Testis (tissue), 2 donors: ENCODE measurements at regions not wholly inside any gene's neighbourhood (a gene's known extent, or its start where the extent isn't known, plus 50 kb on each side); places are given as distances from the start of the nearest gene placed in this dataset.

Experiments
- POLR2A ChIP-seq: fragments of 450-650 bp; IDR thresholded peaks from one replicate; pipeline ENCODE4 v1.6.1; 2017; ENCODE audit warnings: antibody characterized with exemption, mild to moderate bottlenecking, moderate library complexity
- TF ChIP-seq, protein P1 (sequence below), 3 experiments: fragments of 450-650 bp in 2 of 3; fragments of 200-600 bp in 1 of 3; sonication (generic) in 1 of 3; IDR thresholded peaks; one replicate each; pipeline ENCODE4 v1.5.1; 2016 to 2019; ENCODE audit warnings: antibody characterized with exemption in 3 of 3, mild to moderate bottlenecking in 2 of 3, moderate library complexity in 1 of 3

DNA sequence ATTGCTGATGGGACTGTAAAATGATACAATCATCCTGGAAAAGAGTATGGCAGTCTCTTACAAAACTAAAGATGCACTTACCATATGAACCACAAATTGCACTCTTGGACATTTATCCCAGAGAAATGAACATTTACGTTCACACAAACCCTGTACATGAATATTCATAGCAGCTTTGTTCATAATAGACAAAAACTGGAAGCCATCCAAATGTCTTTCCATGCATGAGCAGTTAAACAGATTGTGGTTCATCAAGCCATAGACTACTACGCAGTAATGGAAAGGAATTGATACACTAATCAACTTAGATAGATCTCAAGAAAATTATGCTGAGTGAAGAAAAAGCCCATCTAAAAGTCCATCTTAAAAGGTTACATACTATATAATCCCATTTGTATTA is 156.1 kb upstream of the SLC39A10 start:
- TF ChIP-seq POLR2A = no peak
- TF ChIP-seq, protein P1, sequence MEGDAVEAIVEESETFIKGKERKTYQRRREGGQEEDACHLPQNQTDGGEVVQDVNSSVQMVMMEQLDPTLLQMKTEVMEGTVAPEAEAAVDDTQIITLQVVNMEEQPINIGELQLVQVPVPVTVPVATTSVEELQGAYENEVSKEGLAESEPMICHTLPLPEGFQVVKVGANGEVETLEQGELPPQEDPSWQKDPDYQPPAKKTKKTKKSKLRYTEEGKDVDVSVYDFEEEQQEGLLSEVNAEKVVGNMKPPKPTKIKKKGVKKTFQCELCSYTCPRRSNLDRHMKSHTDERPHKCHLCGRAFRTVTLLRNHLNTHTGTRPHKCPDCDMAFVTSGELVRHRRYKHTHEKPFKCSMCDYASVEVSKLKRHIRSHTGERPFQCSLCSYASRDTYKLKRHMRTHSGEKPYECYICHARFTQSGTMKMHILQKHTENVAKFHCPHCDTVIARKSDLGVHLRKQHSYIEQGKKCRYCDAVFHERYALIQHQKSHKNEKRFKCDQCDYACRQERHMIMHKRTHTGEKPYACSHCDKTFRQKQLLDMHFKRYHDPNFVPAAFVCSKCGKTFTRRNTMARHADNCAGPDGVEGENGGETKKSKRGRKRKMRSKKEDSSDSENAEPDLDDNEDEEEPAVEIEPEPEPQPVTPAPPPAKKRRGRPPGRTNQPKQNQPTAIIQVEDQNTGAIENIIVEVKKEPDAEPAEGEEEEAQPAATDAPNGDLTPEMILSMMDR (IDR thresholded peaks at IDR 0.05) = no peak
